ENCODE measurements at regions not wholly inside any gene's neighbourhood (a gene's known extent, or its start where the extent isn't known, plus 50 kb on each side); places are given as distances from the start of the nearest gene placed in this dataset.

DNA sequence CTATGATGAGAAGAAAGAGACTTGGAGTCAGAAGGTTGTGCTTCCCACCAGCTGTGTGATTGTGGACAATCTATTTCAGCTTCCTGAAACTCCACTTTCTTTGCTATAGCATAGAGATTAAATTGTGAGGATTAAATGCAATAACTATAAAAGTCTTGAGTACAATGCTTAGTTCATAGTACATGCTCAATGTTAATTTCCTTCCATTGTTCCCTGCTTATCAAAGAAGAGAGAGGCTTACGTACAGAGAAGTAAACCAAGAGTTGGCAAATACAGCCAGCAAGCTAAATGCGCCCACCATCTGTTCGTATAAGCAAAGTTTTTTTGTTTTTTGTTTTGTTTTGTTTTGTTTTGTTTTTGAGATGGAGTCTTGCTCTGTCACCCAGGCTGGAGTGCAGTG lies 317.9 kb upstream of the NFIA start:
- TF ChIP-seq CTCF (IDR thresholded peaks at IDR 0.05), result no peak
- Histone ChIP-seq H3K27ac (no peak overlapping the region), H3K4me3 (ENCODE audit: low read depth in 1 of 2, low read length in 1 of 2) (no peak overlapping the region), H3K9me3 (no peaks in the 10 kb centered on the region), H3K27me3 (no peaks in the 10 kb centered on the region), H3K4me1 (ENCODE audit: control insufficient read depth in 1 of 2, insufficient read depth in 1 of 2, low read depth in 1 of 2, low read length in 1 of 2) (no peaks in the 10 kb centered on the region), H3K36me3 (no peaks in the 10 kb centered on the region)

DNA sequence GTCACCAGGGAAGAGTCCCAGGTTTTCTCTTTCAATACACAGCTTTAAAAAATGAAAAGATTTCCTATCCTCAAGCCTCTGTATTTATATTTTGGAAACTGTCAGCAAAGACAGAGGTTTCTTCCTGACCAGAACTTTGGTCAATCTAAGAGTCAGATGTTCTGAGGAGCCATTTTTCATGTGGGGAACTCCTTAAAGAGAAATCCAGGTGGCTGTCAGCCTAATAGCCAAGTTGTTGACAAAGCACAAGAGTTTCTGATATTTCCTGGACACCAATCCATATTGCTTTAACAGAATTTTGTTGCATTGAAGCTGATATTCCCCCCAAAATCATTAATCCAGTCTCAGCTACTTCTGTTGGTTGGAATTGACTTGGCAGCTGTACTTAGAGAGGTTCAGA lies 318.6 kb upstream of the NFIA start:
- Histone ChIP-seq H3K4me1 (ENCODE audit: control insufficient read depth in 1 of 2, insufficient read depth in 1 of 2, low read depth in 1 of 2, low read length in 1 of 2) (no peaks in the 10 kb centered on the region), H3K27ac (no peak overlapping the region), H3K27me3 (no peaks in the 10 kb centered on the region), H3K9me3 (no peaks in the 10 kb centered on the region), H3K4me3 (ENCODE audit: low read depth in 1 of 2, low read length in 1 of 2) (no peak overlapping the region), H3K36me3 (no peaks in the 10 kb centered on the region)
- TF ChIP-seq CTCF (IDR thresholded peaks at IDR 0.05), result no peak

GRCh38 chr1:60762911-60763310 lies 319.4 kb upstream of the NFIA start:
- no peak overlapping the region for H3K4me3 ChIP-seq (ENCODE audit: low read depth in 1 of 2, low read length in 1 of 2)

GRCh38 chr1:60762176-60762575 lies 320.2 kb upstream of the NFIA start:
- H3K36me3 ChIP-seq, result no peaks in the 10 kb centered on the region
- TF ChIP-seq CTCF (IDR thresholded peaks at IDR 0.05), result no peak
- no peak overlapping the region for H3K4me3 ChIP-seq (ENCODE audit: low read depth in 1 of 2, low read length in 1 of 2)
- no peaks in the 10 kb centered on the region for H3K4me1 ChIP-seq (ENCODE audit: control insufficient read depth in 1 of 2, insufficient read depth in 1 of 2, low read depth in 1 of 2, low read length in 1 of 2)
- no peaks in the 10 kb centered on the region for H3K27me3 ChIP-seq
- no peaks in the 10 kb centered on the region for H3K9me3 ChIP-seq
- no peak overlapping the region for H3K27ac ChIP-seq

More at GRCh38 chr1:60762911-60763310, 319.4 kb upstream of the NFIA start:
- H3K36me3 ChIP-seq, result no peaks in the 10 kb centered on the region
- no peaks in the 10 kb centered on the region for H3K27me3 ChIP-seq
- no peak for TF ChIP-seq CTCF (IDR thresholded peaks at IDR 0.05)
- no peaks in the 10 kb centered on the region for H3K4me1 ChIP-seq (ENCODE audit: control insufficient read depth in 1 of 2, insufficient read depth in 1 of 2, low read depth in 1 of 2, low read length in 1 of 2)
- H3K27ac ChIP-seq, result no peak overlapping the region
- H3K9me3 ChIP-seq, result no peaks in the 10 kb centered on the region

- Histone ChIP-seq H3K4me1 (ENCODE audit: control insufficient read depth in 1 of 2, insufficient read depth in 1 of 2, low read depth in 1 of 2, low read length in 1 of 2) (no peaks in the 10 kb centered on the region), H3K36me3 (no peaks in the 10 kb centered on the region), H3K9me3 (no peaks in the 10 kb centered on the region), H3K27me3 (no peaks in the 10 kb centered on the region), H3K4me3 (ENCODE audit: low read depth in 1 of 2, low read length in 1 of 2) (no peak overlapping the region), H3K27ac (no peak overlapping the region)
- TF ChIP-seq CTCF (IDR thresholded peaks at IDR 0.05), result no peak
Measured at GRCh38 chr1:60759291-60759690, 323.1 kb upstream of the NFIA start.

DNA sequence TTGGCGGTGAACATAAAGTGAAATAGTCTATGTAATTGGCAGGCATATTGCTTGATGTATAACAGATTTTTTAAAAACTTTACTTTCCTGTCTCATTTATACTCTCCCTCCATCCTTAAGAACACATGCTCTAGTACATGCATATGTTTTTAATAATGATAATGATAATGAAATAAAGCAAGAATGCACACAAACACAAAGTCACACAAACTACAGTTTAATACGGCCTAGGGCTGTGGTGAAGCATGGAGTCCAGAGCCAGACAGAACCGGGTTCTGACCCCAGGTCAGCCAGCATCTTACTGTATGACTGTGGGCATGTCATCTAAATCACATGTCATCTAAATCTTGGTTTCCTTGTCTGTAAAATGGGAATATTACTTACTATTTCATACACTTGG lies 324.9 kb upstream of the NFIA start:
- Histone ChIP-seq H3K27ac (no peak overlapping the region), H3K4me3 (ENCODE audit: low read depth in 1 of 2, low read length in 1 of 2) (no peak overlapping the region), H3K36me3 (no peaks in the 10 kb centered on the region), H3K4me1 (ENCODE audit: control insufficient read depth in 1 of 2, insufficient read depth in 1 of 2, low read depth in 1 of 2, low read length in 1 of 2) (no peaks in the 10 kb centered on the region), H3K27me3 (no peaks in the 10 kb centered on the region), H3K9me3 (no peaks in the 10 kb centered on the region)
- no peak for TF ChIP-seq CTCF (IDR thresholded peaks at IDR 0.05)
